GM21717 (cell line): ENCODE measurements at regions not wholly inside any gene's neighbourhood (a gene's known extent, or its start where the extent isn't known, plus 50 kb on each side); places are given as distances from the start of the nearest gene placed in this dataset.
"Not testable (repeated sequence)": the region's sequence is repeated elsewhere in the genome, so short reads cannot be mapped to it uniquely, and the experiment has no call there.

Source experiments
- ATAC-seq: cut with Tn5 transposase; IDR thresholded peaks from one replicate; pipeline ENCODE4 v1.9.1; 2021; ENCODE audit warnings: mild to moderate bottlenecking, moderate library complexity; ENCODE audit not compliant: unreplicated experiment

DNA sequence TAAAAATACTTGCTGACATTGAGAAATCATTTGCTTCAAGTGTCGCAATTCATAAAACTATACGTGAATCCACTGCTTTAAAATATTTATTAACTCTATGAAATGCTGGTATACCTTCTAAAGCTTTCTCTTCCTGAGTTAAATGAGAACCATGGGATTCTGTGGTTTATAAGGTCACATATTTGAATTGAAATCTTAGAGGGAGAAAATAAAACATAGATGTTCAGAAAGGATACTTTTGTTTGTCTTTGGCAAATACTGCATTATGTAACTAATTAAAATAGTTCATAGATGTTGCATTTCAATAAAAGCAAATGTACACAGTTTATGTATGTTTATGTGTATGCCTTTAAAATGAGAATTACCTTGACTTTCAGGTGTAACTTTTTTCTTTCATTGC, 250.1 kb downstream of the FAM170A start:
- ATAC-seq: no peak

- ATAC-seq: no peak
Measured at GRCh38 chr5:119895066-119895465, 265.7 kb downstream of the FAM170A start.

- no peak for ATAC-seq
Measured at GRCh38 chr5:119896826-119897536, 267.6 kb downstream of the FAM170A start.

- ATAC-seq: no peak
Measured at GRCh38 chr5:119897537-119898370, 268.4 kb downstream of the FAM170A start.

DNA sequence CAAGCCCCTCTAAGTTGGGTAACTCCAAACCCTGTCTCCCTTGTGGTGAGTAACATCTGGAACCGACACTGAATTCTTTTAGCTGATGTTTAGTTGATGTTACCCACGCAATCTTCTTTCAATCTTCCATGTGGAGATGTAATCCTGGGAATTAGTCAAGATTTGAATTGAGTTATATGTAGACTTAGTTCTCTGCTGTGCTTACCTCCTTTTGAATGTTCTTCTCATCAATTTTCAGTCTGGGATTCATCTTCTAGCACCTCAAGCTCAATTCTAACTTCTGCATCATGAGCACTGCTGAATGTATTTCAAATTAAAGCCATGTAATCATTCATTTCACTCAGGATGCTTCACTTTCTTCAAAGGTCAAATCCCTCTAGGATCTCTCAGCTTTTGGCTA, 270.6 kb downstream of the FAM170A start:
- ATAC-seq: no peak

- ATAC-seq: no peak
Measured at GRCh38 chr5:119902593-119902992, 273.2 kb downstream of the FAM170A start.

DNA sequence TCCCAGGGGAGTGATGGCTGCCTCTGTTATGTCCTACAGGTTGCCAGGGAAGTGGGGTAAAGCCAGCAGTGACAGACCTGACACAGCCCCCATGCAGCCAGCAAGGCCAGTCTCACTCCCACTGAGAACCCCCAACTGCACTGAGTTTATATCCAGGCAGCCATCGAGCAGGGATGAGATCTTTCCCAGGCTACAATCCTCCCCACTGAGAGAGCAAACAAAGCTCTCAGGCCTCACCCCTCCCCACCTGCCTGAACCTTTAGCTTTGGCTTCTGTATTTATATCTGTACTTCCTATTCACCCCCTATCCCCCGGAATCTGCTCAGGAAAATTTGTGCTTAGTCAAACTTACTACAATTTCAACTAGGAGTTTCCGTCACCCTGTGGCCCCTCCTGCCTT, 284.1 kb downstream of the FAM170A start:
- ATAC-seq: no peak

GRCh38 chr5:119919279-119919678, 289.9 kb downstream of the FAM170A start:
- ATAC-seq: no peak

GRCh38 chr5:119926301-119926700, 296.9 kb downstream of the FAM170A start:
- ATAC-seq: no peak

DNA sequence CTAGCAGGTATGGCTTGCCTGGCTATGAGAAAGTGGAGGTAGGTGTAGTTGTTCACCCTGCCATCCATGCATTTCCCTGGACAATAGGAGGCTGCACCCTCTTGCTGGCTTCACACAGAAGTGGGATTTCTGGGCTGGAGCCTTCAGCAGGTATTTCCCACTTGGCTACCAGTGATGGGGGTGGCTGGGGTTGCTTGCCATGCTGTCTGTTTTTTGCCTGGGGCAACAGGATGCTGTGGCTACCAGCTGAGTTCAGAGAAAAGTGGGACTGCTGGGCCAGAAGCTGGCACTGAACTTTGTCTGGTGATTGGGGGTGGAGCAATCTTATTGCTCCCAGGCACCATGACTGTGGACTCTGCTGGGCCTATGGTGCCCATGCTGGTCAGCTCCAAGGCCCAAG, 299.6 kb downstream of the FAM170A start:
- ATAC-seq: no peak

GRCh38 chr5:119930490-119930889, 301.1 kb downstream of the FAM170A start:
- no peak for ATAC-seq

- ATAC-seq: no peak
Measured at GRCh38 chr5:119943148-119943547, 313.8 kb downstream of the FAM170A start.

DNA sequence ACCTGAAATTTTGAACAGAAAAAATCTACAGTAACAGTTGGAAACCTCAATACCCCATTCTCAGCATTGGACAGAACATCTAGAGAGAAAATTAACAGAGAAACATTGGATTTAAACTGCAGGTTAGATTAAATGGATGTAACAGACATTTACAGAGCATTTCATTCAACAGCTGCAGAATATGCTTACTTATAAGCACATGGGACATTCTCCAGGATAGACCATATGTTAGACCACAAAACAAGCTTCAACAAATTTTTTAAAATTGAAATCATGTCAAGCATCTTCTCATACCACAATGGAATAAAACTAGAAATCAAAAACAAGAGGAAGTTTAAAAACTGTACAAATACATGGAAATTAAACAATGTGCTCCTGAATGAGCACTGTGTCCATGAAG, 316.3 kb downstream of the FAM170A start:
- no peak for ATAC-seq

GRCh38 chr5:119948162-119948561, 318.8 kb downstream of the FAM170A start:
- no peak for ATAC-seq

GRCh38 chr5:119949426-119949999, 320.2 kb downstream of the FAM170A start:
- no peak for ATAC-seq

DNA sequence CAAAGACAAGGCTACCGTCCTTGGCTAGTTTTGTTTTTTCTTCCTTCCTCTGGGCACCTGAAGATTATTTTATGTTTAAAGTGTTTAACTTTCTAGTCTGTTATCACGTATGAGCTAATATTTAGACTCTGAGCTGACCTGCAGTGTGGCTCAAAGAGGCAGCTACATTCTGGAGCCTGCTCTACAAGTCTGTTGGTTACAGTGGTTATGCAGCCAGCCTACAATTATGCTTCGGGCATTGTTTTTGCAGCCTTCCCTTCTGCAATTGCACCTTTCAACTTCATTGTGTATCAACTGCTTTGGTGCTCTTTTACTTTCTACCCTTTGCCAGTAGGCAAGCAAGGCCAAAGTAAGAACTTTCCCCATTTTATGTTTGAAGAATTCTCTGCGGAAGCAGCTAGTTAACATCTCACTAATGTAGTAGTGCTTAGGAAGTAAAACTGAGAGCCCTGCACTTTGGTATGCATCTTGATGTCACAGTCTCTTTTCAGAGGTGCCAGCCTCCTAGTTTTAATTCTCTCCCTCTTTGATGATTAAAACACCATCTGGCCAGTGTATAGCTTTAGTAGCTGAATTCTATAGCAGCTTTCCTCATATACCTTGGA, 322.1 kb downstream of the FAM170A start:
- ATAC-seq: no peak

DNA sequence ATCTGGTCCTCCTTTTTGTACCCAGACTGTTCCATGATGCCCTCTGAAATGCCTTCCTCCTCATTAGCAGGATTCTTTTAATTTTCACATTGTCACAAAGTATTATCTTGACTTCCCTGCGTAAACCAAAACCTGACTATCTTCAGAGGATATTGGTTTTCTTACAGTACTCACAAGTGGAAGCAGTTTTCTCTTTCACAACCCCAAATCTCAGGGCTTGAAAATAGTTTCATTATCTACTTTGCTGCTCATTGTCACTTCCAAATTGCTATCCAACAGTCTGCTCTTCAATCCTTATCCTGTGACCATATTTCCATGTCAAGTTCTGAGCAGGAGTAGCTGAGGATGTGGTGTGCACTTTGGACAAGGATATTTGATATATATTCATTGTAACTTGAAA, 324.1 kb downstream of the FAM170A start:
- no peak for ATAC-seq

DNA sequence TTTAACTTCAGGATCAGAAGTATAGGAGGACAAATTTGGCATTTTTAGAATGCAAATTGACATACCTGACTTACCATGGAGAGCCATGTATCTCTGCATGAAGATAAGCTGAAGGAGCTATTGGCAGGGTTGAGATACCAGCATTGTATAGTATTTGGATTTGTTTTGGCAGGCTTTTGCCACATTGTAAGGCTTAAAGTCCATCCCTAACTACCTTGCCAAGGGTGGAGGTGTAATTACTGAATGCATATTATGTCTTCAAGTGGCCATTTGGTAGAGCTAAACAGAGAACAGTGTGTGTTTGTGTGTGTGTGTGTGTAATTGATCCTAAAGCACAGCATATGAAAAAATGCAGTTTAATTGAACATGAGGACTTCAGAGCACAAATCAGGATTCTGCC, 324.7 kb downstream of the FAM170A start:
- no peak for ATAC-seq

- no peak for ATAC-seq
Measured at GRCh38 chr5:119961993-119962392, 332.6 kb downstream of the FAM170A start.

GRCh38 chr5:119966028-119966427, 336.7 kb downstream of the FAM170A start:
- ATAC-seq: no peak

GRCh38 chr5:119968690-119969089, 339.3 kb downstream of the FAM170A start:
- no peak for ATAC-seq

DNA sequence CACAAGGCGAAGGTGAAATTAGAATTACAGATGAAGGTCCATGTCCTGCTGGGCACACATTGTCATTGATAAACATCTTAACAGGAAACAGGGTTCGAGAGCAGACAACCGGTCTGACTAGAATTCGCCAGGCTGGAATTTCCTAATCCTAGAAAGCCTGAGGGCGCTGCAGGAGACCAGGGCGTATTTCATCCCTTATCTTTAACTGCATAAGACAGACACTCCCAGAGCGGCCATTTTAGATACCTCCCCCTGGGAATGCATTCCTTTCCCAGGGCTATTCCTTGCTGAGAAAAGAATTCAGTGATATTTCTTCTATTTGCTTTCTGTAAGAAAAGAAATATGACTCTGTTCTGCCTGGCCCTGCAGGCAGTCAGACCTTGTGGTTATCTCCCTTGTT, 357.7 kb downstream of the FAM170A start:
- ATAC-seq: not testable (repeated sequence)
